ENCODE measurements at regions not wholly inside any gene's neighbourhood (a gene's known extent, or its start where the extent isn't known, plus 50 kb on each side); places are given as distances from the start of the nearest gene placed in this dataset.
"Not testable (repeated sequence)": the region's sequence is repeated elsewhere in the genome, so short reads cannot be mapped to it uniquely, and the experiment has no call there.

- not testable (repeated sequence) for DNase-seq (ENCODE audit: low read depth in 2 of 2)
Observed at GRCh38 chr7:55743454-55743717, 119.2 kb downstream of the SEPTIN14 start.

DNA sequence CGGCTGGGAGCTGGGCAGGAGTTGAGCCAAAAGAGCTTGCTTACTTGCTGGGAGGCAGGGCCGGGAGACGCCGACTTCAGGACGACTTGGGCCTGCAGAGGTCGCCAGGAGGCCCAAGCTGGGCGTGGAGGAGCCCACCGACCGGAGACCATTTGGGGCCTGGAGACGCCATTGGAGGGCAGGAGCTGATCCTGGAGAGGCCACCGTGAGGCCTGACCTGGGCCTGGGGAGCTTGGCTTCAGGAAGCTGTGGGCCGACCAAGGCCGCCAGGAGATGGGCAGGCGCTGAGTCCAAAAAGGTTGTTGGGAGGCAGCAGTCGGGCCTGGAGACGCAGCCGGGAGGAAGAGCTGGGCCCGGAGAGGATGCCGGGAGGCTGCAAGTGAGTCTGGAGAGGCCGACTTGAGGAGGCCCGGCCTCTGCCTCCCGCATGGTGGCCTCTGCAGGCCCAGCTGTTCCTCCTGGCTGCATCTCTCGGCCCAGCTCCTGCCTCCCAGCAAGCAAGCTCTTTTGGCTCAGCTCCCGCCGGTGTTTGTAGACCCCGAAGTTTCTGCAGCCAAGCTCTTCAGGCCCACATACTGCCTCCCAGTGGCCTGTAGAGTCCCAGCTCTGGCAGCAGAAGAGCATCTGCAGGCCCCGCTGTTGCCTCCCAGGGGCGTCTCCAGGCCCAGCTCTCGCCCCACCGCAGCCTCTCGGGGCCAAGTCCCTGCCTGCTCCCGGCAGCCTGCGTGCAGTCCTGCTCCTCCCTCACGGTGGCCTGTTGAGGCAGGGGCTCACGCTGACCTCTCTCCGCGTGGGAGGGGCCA lies 119.7 kb downstream of the SEPTIN14 start:
- not testable (repeated sequence) for DNase-seq (ENCODE audit: low read depth in 2 of 2)

- DNase-seq (ENCODE audit: low read depth in 2 of 2) = not testable (repeated sequence)
Observed at GRCh38 chr7:55741721-55742631, 120.6 kb downstream of the SEPTIN14 start.

- not testable (repeated sequence) for DNase-seq (ENCODE audit: low read depth in 2 of 2)
Observed at GRCh38 chr7:55740633-55741250, 121.8 kb downstream of the SEPTIN14 start.

DNA sequence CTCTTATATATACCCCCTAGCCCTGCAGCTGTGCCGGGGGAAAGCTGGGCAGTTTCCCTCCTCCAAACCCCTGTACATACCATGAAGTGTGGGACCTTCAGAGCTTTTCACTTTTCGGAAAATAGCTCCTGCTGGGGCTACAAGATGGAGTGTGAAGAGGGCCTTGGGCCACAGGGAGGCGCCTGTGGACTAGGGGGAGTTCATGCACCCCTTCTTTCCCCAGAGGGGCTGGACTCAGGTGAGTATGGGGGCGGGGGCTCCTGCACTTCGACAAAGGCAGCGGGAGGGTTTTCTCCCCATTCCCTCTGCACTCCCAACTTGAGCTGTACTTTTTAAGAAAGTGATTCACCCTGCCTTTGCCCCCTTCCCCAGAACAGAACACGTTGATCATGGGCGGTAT lies 122.5 kb downstream of the SEPTIN14 start:
- not testable (repeated sequence) for DNase-seq (ENCODE audit: low read depth in 2 of 2)

- not testable (repeated sequence) for DNase-seq (ENCODE audit: low read depth in 2 of 2)
Observed at GRCh38 chr7:55736641-55737221, 125.8 kb downstream of the SEPTIN14 start.

DNA sequence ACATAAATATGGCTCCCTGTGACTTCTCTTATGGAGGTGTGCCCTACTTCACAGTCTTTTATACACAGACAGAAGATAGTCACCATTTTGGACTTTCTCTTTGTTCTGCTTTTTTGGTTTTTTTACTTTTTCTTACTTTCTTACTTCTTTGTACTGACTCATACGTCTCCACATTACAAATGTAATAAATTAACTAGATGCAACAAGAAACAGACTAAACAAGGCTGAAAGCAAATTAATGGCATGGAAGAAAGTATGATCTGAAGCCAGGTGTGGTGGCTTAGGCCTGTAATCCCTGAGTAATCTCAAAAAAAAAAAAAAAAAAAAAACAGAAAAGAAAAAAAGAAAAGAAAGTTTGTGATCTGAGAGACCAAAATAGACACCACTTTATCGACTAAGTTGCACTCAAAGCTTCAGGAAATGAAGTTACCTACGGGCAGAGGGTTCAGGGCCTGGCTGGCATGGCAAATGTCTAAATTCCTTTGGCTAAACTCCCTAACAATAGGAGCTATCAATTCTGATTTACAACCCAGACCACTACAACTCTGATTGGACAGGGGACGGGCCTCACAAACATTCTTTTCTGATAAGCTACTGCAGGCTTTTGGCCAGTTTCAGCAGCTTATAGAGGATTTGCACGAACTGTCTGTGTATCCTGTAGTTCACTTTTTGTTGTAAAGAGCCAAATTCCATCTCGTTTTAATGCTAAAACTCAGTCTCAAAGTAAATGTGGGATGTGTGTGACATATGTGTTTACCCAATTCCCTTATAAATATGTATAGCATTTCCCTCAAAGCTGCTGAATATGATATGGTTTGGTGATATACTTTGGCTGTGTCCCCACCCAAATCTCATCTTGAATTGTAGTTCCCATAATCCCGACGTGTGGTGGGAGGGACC lies 129.1 kb downstream of the SEPTIN14 start:
- peak; percentile 3 to 70 for DNase-seq (ENCODE audit: low read depth in 2 of 2)

DNA sequence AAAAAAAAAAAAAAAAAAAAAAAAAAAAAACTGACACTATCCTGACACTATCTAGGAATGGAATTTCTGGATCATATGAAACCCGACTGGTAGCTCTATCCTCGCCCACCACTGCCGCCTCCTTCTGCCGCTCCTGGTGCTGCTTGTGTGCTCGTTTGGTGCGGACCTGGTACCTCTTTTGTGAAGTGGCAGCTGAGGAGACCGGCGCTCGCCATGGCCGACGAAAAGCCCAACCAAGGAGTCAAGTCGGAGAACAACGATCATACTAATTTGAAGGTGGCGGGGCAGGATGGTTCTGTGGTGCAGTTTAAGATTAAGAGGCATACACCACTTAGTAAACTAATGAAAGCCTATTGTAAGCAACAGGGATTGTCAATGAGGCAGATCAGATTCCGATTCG lies 130.6 kb downstream of the SEPTIN14 start:
- no peak for DNase-seq (ENCODE audit: low read depth in 2 of 2)

DNA sequence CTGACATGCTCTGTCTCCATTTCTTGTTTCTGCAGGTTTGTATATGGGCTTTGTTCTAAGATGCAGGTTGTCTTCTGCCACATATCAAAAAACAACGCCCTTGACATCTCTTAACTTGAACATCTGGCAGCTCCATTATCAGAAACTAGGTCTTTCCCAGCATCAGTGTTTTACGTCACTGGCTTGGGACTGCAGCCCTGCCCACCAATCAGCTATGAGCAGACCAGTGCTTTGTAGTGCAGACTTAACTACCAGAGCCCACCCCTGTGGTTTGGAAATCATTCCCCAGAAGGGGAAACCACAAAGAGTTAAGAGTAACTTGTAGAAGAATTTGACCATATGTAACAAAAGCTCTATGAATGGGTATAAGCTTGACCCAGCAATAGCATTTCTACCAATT lies 132.4 kb downstream of the SEPTIN14 start:
- DNase-seq (ENCODE audit: low read depth in 2 of 2) = no peak

DNA sequence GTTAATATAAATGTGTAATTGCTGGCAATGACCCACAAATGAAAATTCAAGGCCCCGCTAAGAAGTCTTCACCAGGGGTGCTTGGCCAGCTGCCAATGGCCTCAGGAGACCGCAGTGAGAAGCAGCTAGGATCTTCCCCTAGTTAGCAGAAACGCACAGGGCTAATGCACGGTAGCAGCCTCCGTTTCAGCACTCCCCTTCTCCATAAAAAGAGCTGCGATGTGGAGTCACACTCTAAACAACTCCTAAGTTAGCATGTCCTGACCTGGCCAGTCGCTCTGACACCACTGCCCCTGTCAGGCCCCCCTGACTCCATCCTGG lies 139.0 kb downstream of the SEPTIN14 start:
- DNase-seq (ENCODE audit: low read depth in 2 of 2) = no peak

- DNase-seq (ENCODE audit: low read depth in 2 of 2) = not testable (repeated sequence)
Observed at GRCh38 chr7:55722874-55723620, 139.5 kb downstream of the SEPTIN14 start.

GRCh38 chr7:55721004-55721403 lies 141.5 kb downstream of the SEPTIN14 start:
- not testable (repeated sequence) for DNase-seq (ENCODE audit: low read depth in 2 of 2)

DNA sequence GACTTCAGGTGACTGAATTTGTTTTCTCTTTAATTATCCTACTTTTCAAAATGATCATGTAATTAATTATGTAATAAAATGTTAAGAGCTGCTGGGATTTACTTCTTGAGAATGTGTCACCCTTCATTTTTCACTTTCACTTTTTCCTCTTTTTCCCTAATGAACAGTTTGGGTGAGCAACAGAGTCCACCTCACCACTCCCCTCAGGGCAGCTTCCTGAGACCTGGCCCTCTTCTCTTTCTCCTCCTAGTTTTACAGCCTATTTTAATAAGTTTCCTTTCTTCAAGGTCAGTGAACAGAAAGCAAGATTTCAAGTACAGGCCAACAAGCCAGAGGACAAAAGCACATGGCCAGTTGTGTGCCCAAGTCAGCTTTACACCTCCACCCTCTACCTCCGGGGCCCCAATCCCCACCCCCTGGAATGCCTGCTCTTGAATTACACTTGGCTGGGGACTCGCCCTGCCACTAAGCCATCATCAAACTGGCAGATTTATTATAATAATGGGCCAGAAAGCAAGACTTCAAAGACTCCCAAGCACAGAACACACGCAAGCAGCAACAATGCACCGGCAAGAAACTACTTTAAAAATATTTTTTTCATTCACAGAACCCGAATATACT lies 143.1 kb upstream of the VOPP1 start:
- DNase-seq (ENCODE audit: low read depth in 2 of 2) = not testable (repeated sequence)

GRCh38 chr7:55714370-55714769 lies 142.1 kb upstream of the VOPP1 start:
- not testable (repeated sequence) for DNase-seq (ENCODE audit: low read depth in 2 of 2)

GRCh38 chr7:55710312-55710711 lies 138.0 kb upstream of the VOPP1 start:
- not testable (repeated sequence) for DNase-seq (ENCODE audit: low read depth in 2 of 2)

- DNase-seq (ENCODE audit: low read depth in 2 of 2) = not testable (repeated sequence)
Observed at GRCh38 chr7:55708028-55708427, 135.7 kb upstream of the VOPP1 start.

- not testable (repeated sequence) for DNase-seq (ENCODE audit: low read depth in 2 of 2)
Observed at GRCh38 chr7:55707410-55707809, 135.1 kb upstream of the VOPP1 start.

- not testable (repeated sequence) for DNase-seq (ENCODE audit: low read depth in 2 of 2)
Observed at GRCh38 chr7:55706451-55707195, 134.3 kb upstream of the VOPP1 start.

Data from lung microvascular endothelial cell (primary cell).